HG03175 (cell line): ENCODE measurements at regions not wholly inside any gene's neighbourhood (a gene's known extent, or its start where the extent isn't known, plus 50 kb on each side); places are given as distances from the start of the nearest gene placed in this dataset.

Source experiments
- ATAC-seq: cut with Tn5 transposase; IDR thresholded peaks from one replicate; pipeline ENCODE4 v1.9.1; 2021; ENCODE audit warnings: mild to moderate bottlenecking, moderate library complexity; ENCODE audit not compliant: unreplicated experiment

DNA sequence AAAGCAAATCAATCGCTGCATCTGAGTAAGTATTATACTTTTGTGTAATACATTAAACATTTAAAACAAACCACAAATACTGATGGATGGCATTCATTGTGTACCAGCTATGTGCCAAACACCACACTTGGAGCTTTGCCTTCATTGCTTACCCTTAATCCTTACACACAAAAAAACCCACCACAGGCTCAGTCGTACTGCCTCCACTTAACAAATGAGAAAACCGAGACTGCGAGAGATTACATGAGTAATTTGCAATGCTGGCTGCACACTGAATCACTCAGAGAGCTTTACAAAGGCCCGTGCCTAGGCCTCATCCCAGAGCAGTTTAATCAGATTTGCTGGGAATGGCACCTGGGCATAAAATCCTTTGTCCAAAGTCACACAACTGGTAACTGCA, 130.5 kb downstream of the EDN1 start:
- no peak for ATAC-seq

DNA sequence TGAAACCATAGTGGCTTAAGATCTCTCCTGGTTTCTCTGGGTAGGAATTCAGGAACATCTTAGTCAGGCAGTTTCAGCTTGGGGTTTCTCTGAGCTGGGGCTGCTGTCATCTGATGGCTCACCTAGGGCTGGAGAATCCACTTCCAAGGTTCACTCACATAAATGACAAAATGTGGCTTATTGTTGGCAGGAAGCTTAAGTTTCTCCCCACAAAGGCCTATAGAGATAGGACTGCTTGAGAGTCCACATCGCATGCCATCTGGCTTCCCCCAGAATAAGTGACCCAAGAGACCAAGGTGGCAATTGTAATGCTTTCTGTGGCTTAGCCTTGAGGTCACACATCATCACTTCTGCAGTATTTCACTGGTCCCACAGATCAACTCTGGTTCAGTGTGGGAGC, 131.4 kb downstream of the EDN1 start:
- ATAC-seq: no peak

DNA sequence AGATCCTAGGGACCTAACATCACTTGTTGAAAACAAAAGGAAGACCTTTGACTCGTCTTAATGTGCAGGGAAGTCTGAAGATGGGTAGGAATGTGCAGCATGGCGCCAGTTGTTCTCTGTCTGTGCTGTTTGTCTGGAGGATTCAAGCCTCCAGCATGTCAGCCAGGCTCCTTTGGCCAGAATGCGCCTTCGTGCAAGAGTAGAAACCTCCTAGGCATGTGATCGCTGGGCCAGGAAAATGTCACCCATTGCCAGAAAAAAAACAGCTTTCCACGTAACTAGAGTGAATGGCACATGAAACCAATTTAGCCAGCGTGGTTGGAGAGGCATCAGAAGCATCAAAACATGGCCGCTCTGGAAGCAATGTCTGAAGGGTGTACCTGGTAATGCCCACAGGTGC, 132.7 kb downstream of the EDN1 start:
- ATAC-seq: no peak

DNA sequence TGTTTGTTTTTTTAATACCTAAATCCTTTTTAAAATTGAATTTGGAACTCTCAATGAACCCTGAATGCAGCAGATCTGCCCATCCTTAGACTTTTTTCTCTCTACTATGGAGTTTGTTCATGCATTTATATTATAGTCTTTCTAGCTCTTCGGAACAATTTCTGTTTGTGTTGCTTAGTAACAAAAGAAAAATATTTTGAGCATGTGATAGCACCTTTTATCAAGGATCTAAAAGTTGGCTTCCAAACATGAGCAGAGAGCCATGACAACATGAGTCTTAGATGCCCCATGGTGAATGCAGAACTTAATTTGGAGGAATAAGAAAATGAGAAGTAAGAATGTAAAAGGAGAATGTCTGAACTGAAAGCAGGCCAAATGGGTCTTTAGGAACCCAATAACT, 133.7 kb downstream of the EDN1 start:
- ATAC-seq: no peak

DNA sequence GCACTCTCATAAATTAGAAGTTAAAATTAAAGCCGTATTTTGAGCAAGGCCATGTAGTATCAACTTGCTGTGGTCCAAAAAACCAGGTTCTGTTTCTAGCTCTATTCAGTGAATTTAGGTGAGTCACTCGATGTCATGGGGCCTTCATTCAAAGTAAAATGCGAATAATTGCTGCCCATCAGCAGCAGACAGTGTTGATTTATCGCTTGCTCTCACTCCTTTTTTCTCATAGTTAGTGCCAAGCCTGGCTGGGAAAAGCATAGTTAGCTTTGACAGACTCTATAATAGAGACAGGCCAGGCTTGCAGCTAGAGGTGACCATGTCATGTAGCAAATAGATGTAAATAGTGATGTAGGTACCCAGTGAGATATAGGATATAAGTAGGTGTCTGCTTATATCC, 136.0 kb downstream of the EDN1 start:
- no peak for ATAC-seq

DNA sequence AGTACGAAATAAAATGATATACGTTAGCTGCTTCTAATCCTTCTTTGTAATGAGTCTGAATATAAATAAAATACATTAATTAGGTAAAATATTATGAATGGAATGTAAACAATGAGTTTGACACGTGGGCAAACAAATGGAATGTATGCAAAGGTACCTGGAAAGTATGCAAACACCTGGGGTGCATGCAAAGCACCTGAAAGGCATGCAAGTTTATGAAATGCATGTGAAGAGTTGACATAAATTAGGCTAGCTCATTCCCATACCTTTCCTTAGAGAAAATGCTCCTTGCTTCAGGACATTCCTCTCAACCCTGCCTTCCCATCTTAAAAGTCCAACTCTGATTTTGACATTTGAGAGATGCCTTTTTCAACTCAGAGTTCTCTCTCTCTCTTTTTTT, 140.9 kb downstream of the EDN1 start:
- ATAC-seq: no peak

DNA sequence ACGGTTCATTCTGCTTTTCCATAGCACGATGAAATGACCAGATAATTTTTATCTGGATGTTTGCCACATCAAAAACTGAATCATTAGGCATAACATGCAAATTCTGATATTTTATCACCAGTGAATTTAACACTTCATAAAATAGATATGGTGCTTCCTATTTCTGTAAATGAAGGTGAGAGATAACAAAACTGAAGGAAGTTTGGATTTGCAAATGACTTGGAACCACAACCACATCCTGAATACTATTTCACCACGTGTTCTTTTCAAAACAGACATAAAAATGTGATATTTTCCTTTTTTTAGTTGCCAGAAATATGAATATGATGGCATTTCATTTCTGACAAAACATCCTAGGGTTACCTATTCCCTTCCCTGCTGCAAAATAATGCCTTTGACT, 146.1 kb downstream of the EDN1 start:
- no peak for ATAC-seq

DNA sequence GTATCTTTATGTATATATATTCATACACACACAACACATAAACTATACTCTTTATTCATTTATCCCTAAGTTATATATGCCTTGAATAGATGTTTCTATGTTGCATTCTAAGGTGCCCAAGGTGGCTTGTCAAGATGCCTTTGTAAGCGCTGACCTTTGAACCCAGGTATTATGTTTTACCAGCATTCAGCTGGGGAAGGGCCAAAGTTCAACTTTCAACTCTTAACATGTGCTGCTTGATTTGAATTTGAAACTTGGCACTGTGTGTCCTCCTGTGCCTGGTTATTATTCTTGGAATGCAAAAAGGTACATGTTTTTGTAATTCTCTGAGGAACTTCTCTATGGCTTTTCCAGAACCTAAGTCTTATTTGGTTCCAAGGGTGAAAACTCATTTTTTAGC, 146.5 kb downstream of the EDN1 start:
- ATAC-seq: no peak

DNA sequence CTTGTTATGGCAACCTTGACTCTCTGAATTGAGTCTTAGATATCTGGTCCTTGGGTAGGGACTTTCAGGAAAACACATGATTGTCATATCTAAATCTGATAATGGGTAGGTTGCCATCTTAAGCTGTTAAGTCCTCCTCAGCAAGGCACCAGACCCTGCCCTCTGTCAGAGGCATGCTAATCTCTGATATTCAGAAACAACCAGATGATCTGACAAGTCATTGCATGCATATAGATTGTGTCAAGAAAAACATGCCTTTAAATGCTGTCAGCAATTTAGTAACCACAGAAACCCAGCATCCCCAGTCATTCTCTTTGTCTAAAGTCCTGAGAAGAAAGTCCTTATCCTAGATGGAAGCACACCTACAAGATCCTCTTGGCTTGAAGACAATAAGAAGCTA, 149.1 kb downstream of the EDN1 start:
- ATAC-seq: no peak

DNA sequence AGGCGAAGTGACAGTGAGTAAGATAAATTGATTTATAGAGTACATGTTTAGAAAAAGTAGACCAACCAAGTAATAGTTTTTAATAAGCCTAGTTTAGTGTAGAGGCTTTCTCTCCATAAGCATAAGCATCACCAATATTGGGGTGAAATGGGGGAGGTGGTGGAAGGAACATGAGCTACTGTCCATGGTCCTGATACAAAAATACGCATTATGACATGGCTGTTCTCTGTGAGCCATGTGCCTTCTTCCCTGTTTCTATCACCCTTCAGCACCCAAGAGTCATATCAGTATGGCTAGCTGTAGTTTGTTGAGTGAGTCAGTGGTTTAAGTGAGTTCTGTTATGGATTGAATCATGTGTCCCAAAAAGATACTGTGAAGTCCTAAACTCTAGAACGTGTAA, 150.8 kb downstream of the EDN1 start:
- ATAC-seq: no peak

DNA sequence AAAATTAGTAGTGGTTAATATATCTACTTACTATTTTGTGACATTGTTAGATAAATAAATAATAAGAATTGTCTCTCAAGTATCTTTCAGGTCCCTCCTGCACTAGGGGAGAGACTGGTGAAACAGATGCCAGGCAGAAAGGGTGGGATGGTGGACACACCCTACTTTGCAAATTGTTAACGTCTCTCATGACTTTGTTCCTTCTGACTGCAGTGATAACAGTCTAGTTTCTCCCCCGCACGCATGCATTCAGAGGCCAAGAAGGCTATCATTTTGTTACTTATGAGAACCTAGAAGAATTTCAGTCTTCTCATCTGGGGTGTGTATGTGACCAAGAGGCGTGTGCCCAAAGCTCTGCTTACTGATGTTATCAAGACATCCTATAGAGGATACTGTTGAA, 152.3 kb downstream of the EDN1 start:
- ATAC-seq: no peak

DNA sequence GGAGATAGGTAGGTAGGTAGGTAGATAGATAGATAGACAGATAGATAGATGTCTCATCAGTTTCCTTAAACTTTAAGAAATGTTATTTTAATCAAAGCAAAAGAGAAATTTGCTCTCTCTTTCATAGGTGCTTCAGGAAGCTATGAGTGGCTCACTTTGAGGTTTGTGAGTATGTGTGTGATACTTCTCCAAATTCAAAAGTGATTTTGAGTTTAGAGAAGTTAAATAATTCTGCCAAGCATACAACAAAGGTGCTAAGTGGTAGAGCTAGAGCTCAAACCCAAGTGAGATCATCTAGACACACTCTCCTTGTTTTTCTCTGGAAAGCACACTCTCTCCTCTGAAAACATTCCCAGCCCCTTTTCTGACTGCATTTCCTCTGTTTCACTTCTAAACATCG, 156.2 kb downstream of the EDN1 start:
- ATAC-seq: no peak

DNA sequence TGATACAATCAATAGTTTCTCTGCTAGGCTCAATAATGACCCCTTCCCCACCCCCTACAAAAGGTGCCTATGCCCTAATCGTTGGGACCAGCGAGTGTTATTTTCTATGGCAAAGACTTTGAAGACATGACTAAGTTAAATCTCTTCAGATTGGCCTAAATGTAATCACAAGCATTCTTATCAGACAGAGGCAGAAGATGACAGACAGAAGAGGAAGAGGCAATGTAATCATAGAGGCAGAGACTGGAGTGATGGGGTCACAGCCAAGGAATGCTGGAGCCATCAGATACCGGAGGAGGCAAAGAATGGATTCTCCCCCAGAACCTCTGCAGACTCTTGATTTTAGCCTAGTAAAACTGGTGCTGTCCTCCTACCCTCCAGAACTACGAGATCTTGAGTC, 159.3 kb downstream of the EDN1 start:
- ATAC-seq: no peak

DNA sequence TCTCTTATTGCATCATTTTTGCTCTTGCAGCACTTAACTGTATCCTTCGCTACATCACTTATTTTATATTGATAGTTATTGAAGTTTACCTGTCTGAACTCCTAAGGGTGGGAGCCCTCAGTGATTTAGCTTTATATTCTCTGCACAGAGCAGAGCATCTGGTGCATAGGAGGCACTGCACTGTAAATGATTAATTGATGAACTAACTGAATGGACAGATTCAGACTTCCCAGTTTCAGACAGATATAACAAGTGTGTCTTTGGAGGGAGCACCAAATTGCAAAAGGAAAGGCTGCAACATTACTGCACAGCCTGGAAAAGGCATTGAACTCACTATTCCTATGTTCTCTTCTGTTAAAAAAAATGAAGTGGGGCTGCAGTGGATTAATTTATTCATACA, 160.3 kb downstream of the EDN1 start:
- ATAC-seq: no peak

DNA sequence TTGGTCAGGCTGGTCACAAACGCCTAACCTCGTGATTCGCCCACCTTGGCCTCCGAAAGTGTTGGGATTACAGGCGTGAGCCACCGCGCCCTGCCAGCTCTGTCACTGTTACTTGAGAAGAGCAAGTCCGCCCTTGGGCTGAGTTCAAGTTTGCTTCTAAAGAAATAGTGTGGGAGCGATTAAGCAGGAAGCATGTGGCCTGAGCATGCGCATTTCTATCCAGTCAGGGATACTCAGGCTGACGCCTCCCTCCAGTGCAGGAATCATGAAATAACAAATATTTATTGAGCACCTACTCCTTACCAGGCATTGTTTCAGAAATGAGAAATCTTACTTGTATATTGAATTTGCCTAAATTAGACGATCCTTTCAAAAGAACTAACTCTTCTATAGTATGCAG, 166.2 kb downstream of the EDN1 start:
- ATAC-seq: no peak

DNA sequence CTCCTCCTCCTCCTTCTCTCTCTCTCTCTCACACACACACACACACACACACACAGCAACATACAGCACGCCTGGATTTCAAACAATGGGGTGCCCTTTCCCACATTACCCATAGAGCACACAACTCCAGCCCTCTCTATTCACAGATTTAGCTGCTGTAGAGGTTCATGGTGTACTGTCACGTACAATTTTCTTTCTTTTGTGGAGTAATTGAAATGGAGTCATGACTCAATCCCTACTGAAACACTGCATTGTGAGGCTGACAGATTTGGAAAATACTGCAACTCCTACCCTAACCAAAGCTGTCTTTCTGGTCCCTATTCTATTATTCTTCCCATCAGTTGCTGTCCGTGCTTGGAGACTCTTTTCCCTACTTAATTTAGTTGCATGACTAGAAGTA, 166.9 kb downstream of the EDN1 start:
- no peak for ATAC-seq

DNA sequence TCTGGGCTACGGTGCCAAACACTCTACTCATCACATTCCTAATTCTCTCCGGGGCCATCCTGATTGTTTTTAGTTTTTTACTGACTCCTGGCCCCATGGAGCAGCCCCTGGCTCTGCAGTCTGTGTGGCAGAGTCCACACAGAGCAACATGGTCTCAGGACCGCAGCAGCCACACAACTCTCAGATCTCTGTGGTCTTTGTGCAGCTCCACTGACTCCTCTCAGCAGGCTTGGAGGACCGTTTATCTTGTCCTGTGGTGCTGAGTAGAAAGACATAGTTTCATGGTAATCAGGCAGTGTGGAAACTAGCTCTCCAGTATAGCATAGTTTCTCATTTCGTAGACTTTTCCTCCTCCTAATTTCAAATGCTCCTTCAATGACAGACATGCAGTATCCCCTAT, 168.4 kb downstream of the EDN1 start:
- ATAC-seq: no peak

DNA sequence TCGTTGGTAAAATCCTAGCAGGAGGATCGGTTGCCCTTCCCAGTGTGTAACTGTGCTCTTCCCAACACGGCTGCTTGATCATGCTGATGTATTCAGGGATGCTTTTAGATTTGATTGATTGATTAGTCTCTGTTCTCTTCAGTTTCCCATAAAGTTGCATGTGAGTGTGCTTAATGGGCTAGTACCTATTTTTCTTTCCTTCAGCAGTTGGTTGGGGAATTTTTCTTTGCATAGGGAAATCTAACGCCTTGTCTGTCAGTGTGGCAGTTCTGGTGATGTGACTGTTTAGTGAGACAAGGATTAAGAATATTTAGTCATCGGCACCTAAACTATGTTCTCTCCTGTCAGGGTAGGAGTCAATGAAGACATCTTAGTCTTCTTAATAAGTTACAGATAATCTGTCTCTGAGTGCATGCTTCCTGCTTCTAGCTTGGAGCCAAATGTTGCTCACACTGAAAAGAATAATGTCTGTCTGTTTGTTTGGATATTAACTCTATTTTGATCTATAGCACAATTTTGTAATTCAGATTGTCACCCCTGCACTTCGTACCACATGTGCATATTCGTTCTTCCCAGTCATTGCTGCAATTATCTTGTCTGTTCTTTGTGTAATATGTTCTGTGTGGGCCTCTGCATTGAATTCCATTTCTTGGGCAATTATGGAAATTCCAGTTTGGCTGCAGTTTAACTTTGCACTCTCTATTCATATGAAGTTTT, 169.9 kb downstream of the EDN1 start:
- ATAC-seq: no peak

DNA sequence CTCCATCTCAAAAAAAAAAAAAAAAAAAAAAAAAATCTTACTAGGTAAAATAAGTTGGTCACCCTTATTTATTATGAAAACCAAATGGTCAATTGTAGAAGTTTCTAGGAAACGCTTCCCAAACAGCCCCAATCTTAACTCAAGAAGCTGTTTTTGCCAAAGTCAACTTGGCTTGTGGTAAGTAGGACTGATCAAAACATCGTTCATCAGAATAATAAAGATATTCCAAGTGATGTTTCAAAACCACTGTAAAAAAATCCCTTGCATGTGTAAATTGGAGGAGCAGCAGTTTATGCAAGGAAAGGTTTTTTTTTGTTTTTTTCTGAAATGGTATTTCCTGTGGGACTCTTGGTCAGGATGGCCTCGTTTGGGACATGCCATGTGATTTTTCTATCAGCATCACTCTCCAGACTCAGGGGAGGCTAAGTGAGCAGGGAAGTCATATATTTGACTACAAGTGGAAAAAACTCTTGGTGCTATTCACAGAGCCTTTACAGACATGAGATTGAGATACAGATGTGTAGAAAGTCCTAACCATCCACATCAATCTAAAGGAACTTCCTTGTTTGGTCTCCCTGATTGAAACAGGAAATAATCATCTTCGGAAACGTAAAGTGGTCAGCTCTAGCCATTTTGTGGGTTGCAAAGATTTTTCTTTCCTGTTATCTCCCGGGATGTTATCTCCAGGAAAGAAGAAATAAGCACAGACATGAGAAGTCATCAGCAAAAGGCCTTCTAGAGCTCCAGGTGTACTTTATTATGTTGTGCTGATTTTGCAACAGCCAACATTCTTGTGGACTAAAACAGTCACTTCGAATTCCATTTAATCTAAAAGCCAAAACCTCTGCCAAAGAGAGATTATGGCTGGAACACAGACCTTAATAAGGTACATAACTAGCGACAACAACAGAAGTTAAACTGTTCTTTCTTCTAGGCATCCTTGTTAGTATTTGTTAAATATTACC, 177.8 kb downstream of the EDN1 start:
- ATAC-seq: no peak

DNA sequence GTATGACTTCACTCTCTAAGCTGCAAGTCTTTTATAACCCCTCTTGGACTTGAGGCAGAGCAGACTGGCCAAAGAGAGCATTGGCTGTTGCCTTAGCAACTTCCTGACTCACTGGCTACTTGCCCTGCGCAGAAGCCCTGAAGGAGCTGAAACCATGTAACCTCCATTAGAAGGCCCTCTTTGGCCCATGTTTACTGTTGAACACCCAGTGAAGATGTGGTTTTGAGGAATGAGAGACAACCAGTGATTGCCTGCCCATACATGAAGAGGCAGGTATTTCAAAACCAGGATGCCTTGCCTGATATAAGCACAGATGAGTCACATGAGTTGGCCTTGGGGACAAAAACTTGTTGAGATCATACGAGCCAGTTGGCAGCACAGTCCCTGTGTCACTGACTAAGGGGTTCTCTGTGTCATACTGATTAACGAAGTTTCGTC, 182.5 kb downstream of the EDN1 start:
- no peak for ATAC-seq

DNA sequence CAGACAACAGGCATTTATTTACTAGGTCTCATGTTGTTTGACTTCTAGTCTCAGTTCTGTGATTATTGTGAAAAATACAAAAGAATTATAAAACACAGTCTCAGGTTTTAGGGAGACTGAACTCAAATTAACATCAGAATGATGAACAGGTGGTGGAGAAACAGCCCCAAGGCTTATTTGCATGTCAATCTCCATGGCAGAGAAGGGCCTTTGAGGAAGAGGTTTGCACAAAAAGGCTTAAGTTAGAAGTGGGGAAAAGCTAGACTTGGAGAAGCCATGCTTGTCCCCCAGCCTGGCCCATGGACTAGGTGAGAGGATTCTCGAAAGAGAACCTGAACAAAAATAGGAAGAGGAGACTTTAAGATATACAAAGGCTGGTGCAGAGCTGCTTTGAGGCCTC, 183.3 kb downstream of the EDN1 start:
- no peak for ATAC-seq
